ENCODE measurements at regions not wholly inside any gene's neighbourhood (a gene's known extent, or its start where the extent isn't known, plus 50 kb on each side); places are given as distances from the start of the nearest gene placed in this dataset.
A peak's percentile ranks its signal among the peaks of the same experiment; 100 is the strongest.

DNA sequence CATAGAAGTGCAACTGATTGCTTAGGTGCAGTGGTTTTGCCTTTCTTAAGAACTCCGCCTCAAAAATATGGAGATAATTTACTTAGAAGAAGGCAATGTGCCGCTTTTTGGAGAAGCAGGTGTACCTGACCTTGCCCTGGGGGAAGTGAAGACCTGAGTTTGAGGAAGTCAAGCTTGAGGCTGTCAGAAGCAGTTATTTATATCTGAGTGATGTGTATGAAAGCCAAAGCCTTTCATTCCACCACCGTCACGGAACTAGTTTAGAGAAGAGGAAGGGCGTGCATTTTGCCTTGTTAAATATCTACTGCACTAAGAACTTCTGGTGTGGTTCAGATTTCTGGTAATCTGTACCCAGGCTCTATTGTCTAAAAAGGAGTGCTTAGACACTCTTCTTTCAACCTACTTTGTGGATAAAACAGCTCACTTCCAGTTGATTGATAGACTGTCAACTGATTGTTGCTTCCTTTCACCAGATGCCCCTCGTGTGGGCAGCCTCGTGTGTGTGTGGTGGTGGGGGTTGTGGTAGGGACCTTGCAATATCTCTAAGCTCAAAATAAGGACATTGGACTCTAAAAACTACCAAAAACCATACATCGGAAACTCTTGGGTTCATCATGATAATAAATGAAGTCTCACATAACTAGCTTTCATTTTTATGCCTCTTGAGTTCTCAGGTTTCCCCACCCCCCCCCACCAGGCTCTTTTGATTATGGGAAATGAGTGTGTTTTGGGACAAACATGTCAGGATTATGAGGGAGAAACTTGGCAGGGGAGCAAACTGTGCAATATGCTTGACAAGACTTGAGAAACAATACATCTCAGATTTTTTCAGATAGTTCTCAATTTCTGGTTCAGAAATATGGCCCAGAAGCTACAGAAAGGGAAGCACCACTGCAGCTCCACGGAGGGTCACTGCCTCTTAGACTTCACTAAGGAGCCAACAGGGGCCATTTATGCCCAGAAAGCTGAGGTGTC lies 78.6 kb downstream of the ARF6 start:
- TF ChIP-seq, protein P1, sequence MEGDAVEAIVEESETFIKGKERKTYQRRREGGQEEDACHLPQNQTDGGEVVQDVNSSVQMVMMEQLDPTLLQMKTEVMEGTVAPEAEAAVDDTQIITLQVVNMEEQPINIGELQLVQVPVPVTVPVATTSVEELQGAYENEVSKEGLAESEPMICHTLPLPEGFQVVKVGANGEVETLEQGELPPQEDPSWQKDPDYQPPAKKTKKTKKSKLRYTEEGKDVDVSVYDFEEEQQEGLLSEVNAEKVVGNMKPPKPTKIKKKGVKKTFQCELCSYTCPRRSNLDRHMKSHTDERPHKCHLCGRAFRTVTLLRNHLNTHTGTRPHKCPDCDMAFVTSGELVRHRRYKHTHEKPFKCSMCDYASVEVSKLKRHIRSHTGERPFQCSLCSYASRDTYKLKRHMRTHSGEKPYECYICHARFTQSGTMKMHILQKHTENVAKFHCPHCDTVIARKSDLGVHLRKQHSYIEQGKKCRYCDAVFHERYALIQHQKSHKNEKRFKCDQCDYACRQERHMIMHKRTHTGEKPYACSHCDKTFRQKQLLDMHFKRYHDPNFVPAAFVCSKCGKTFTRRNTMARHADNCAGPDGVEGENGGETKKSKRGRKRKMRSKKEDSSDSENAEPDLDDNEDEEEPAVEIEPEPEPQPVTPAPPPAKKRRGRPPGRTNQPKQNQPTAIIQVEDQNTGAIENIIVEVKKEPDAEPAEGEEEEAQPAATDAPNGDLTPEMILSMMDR (IDR thresholded peaks at IDR 0.05; ENCODE audit: low read length), result no peak
- no peak for TF ChIP-seq EZH2 (IDR thresholded peaks at IDR 0.05; ENCODE audit: borderline replicate concordance, low read length)
- Histone ChIP-seq H2AFZ (ENCODE audit: low read length) (no peak overlapping the region), H3K9ac (ENCODE audit: low read length) (peak overlapping the region; percentile 75), H3K4me3 (ENCODE audit: low read depth, low read length, poor library complexity, severe bottlenecking) (peak overlapping the region; percentile 48), H3K27ac (ENCODE audit: low read depth, low read length, poor library complexity, severe bottlenecking) (peak overlapping the region; percentile 100), H3K9me3 (ENCODE audit: low read length) (no peaks in the 10 kb centered on the region), H3K79me2 (ENCODE audit: insufficient read depth, low read length) (no peaks in the 10 kb centered on the region), H3K36me3 (ENCODE audit: insufficient read depth, low read length) (no peaks in the 10 kb centered on the region), H3F3A (ENCODE audit: insufficient read depth, low read length) (peaks cover 16% of the 10 kb centered on the region), H3K27me3 (ENCODE audit: insufficient read depth, low read length) (no peaks in the 10 kb centered on the region), H3K4me2 (ENCODE audit: low read length) (peak overlapping the region; percentile 82), H3K4me1 (ENCODE audit: insufficient read depth, low read length, severe bottlenecking) (peaks cover 67% of the 10 kb centered on the region), H4K20me1 (ENCODE audit: insufficient read depth, low read length) (no peaks in the 10 kb centered on the region), H3K9me2 (ENCODE audit: low read depth, low read length) (no peaks in the 10 kb centered on the region)

DNA sequence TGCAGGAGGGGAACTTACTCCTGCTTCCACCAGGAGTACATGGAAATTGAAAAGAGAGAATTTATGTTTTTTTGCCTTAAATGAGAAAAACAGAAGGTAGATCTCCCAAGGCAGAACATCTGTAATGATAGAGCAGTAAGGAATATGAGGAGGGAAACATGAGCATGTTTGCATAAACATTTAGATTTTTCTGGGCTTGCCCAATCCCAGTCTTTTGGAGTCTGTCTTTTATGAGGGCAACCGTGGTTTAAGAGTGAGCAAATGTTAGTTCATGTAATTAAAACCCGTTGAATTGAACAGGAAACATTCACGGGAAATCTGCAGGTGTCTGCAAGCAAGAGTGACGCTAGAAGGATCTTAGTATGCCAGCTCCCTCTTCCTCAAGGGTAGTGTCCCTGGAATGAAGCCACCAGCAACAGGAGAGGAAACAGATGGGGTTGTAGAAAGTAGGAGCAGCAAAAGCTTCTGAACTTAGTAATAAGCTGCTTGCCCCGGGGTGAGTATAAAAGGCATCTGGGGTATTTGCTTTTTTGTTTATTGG lies 79.3 kb downstream of the ARF6 start:
- no peaks in the 10 kb centered on the region for H3K9me3 ChIP-seq (ENCODE audit: low read length)
- H3K9ac ChIP-seq (ENCODE audit: low read length), result peak overlapping the region; percentile 75
- H3K4me3 ChIP-seq (ENCODE audit: low read depth, low read length, poor library complexity, severe bottlenecking), result peak overlapping the region; percentile 48
- peak overlapping the region; percentile 100 for H3K27ac ChIP-seq (ENCODE audit: low read depth, low read length, poor library complexity, severe bottlenecking)
- peaks cover 16% of the 10 kb centered on the region for H3F3A ChIP-seq (ENCODE audit: insufficient read depth, low read length)
- H4K20me1 ChIP-seq (ENCODE audit: insufficient read depth, low read length), result no peaks in the 10 kb centered on the region
- no peaks in the 10 kb centered on the region for H3K79me2 ChIP-seq (ENCODE audit: insufficient read depth, low read length)
- H2AFZ ChIP-seq (ENCODE audit: low read length), result no peak overlapping the region
- TF ChIP-seq, protein P1 (IDR thresholded peaks at IDR 0.05; ENCODE audit: low read length), result no peak
- TF ChIP-seq EZH2 (IDR thresholded peaks at IDR 0.05; ENCODE audit: borderline replicate concordance, low read length), result no peak
- H3K27me3 ChIP-seq (ENCODE audit: insufficient read depth, low read length), result no peaks in the 10 kb centered on the region
- peaks cover 71% of the 10 kb centered on the region for H3K4me1 ChIP-seq (ENCODE audit: insufficient read depth, low read length, severe bottlenecking)
- peak overlapping the region; percentile 82 for H3K4me2 ChIP-seq (ENCODE audit: low read length)
- no peaks in the 10 kb centered on the region for H3K36me3 ChIP-seq (ENCODE audit: insufficient read depth, low read length)
- H3K9me2 ChIP-seq (ENCODE audit: low read depth, low read length), result no peaks in the 10 kb centered on the region

DNA sequence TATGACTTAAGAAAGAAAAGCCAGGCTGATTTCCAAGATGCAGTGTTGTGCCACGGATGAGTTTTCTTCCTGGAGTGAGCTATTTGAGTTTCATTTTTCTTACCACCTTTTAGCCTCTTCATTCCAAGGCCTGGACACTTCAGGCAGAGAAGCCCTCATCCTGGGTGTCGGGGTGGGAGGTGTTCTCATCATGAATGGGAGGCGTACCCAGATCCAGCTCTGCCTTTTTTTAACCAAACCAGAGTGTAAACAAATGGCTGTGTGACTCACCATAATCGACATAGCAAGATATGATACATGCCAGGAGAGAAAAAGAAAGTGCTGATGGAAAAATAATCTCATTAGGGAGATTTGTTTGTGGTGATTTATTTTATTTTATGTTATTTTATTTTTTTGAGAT lies 79.9 kb downstream of the ARF6 start:
- Histone ChIP-seq H3F3A (ENCODE audit: insufficient read depth, low read length) (peaks cover 16% of the 10 kb centered on the region), H3K9me3 (ENCODE audit: low read length) (no peaks in the 10 kb centered on the region), H3K79me2 (ENCODE audit: insufficient read depth, low read length) (no peaks in the 10 kb centered on the region), H3K27me3 (ENCODE audit: insufficient read depth, low read length) (no peaks in the 10 kb centered on the region), H3K9me2 (ENCODE audit: low read depth, low read length) (no peaks in the 10 kb centered on the region), H3K4me3 (ENCODE audit: low read depth, low read length, poor library complexity, severe bottlenecking) (peak overlapping the region; percentile 48), H3K9ac (ENCODE audit: low read length) (peak overlapping the region; percentile 75), H3K4me1 (ENCODE audit: insufficient read depth, low read length, severe bottlenecking) (peaks cover 77% of the 10 kb centered on the region), H2AFZ (ENCODE audit: low read length) (no peak overlapping the region), H3K4me2 (ENCODE audit: low read length) (peak overlapping the region; percentile 82), H3K27ac (ENCODE audit: low read depth, low read length, poor library complexity, severe bottlenecking) (peak overlapping the region; percentile 100), H4K20me1 (ENCODE audit: insufficient read depth, low read length) (no peaks in the 10 kb centered on the region), H3K36me3 (ENCODE audit: insufficient read depth, low read length) (no peaks in the 10 kb centered on the region)
- TF ChIP-seq, protein P1 (IDR thresholded peaks at IDR 0.05; ENCODE audit: low read length), result no peak
- TF ChIP-seq EZH2 (IDR thresholded peaks at IDR 0.05; ENCODE audit: borderline replicate concordance, low read length), result no peak
